ENCODE measurements at regions not wholly inside any gene's neighbourhood (a gene's known extent, or its start where the extent isn't known, plus 50 kb on each side); places are given as distances from the start of the nearest gene placed in this dataset.

DNA sequence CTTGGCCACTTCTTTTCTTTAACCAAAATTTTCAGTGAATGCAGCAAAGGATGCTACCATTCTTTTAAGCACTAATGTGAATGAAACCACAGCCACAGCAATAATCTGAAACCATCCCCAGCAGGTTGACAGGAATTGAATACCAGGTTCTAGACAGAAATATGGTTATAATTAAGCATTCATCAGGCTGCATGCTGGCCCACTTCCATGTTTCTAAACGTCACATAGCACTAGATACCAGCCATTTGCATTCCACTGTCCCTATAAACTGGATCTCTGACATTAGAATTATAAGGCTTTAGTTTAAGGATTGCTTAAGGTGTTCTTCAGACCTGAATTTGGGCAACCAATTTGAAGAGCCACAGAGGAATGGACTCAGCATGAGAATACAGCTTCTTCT lies 340.8 kb upstream of the KLF6 start:
- no peak for DNase-seq (ENCODE audit: low read depth)
- TF ChIP-seq, protein P1, sequence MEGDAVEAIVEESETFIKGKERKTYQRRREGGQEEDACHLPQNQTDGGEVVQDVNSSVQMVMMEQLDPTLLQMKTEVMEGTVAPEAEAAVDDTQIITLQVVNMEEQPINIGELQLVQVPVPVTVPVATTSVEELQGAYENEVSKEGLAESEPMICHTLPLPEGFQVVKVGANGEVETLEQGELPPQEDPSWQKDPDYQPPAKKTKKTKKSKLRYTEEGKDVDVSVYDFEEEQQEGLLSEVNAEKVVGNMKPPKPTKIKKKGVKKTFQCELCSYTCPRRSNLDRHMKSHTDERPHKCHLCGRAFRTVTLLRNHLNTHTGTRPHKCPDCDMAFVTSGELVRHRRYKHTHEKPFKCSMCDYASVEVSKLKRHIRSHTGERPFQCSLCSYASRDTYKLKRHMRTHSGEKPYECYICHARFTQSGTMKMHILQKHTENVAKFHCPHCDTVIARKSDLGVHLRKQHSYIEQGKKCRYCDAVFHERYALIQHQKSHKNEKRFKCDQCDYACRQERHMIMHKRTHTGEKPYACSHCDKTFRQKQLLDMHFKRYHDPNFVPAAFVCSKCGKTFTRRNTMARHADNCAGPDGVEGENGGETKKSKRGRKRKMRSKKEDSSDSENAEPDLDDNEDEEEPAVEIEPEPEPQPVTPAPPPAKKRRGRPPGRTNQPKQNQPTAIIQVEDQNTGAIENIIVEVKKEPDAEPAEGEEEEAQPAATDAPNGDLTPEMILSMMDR (conservative IDR thresholded peaks at IDR 0.05; ENCODE audit: low read depth, low read length), result no peak
- H3K4me3 ChIP-seq (ENCODE audit: low read depth, low read length), result no peak overlapping the region

DNA sequence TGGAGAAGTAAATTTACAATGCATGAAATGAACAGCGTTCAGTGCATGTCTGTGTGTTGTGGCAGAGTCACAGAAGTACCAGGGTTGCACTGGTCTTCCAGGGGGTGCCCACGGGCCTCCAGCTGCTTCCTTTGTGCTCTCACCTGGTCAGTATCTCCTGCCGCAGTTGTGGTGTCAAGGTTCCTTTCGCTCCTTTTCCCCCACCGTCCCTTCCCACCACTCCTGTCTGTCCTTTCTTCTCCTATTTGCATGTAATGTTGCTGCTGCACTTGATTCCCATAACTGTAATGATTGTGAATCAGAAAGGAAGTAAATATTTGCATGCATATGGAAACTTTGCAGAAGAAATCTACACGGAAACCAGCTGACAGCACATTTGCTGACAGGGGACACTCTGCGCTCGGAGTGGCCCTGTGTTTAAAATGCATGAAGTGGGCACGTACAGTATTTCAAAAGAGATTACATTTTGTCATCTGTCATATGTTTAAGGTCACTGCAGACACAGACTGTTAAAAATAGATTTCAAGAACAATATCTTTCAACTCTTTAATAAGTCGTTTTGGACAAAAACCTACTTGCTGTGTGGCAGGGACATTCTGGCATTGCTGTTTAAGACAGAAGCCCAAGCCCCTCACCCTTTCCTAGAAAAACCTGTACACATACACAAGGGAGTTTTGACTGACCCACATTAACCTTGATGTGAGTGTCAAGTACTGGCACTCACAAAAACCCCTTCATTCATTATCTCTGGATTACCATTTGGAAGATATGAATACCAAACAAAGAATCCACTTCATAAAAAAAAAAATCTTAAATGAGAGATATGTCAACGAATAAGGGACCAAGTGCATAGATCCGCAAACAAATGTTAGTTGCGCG lies 336.7 kb upstream of the KLF6 start:
- H3K4me3 ChIP-seq (ENCODE audit: low read depth, low read length), result no peak overlapping the region
- TF ChIP-seq, protein P1 (conservative IDR thresholded peaks at IDR 0.05; ENCODE audit: low read depth, low read length), result no peak
- no peak for DNase-seq (ENCODE audit: low read depth)

DNA sequence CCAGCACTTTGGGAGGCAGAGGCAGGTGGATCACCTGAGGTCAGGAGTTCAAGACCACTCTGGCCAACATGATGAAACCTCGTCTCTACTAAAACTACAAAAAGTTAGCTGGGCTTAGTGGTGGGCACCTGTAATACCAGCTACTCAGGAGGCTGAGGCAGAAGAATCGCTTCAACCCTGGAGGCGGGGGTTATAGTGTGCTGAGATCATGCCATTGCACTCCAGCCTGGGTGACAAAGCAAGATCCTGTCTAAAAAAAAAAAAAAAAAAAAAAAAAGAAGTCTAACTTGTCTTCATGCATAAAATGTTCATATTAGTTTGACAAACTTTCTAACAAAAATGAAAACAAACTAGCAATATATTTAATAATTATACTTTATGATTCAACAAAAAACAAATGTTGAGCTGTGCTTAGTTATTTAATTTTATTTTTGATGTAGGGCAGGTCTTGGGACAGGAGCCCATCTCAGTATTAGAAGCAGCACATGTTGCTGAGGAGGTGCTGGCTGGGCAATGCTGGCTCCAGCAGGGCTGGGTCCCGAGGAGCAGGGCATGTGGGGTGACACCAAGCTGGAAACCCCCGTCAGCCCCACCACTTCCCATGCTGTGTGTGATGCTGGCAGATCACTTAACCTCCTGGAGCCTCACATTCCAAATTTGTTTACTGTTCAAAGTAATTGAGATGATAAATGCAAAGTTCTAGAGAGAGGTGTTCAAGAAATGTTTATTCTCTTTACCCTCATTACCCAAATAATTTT lies 335.3 kb upstream of the KLF6 start:
- H3K4me3 ChIP-seq (ENCODE audit: low read depth, low read length), result no peak overlapping the region
- no peak for DNase-seq (ENCODE audit: low read depth)
- TF ChIP-seq, protein P1 (conservative IDR thresholded peaks at IDR 0.05; ENCODE audit: low read depth, low read length), result no peak

DNA sequence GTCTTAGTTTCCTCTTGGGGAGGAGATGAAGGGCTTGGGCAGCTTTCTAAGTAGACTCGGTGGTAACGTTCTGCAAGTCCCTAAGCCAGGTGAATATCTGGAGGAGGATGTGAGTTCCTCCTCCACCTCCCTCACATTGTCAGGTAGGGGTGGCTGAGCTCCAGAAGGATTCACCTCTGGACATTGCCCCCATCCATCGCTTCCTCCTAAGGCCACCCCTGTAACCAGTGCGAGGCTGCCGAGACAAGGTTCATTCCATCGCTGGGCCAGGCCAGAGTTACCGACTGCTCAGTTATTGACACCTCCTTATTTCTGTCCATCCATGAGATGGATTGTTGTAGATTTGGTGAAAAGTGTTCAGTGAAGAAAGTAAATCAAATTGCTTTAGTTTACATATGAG lies 334.1 kb upstream of the KLF6 start:
- no peak for DNase-seq (ENCODE audit: low read depth)
- H3K4me3 ChIP-seq (ENCODE audit: low read depth, low read length), result no peak overlapping the region
- TF ChIP-seq, protein P1 (conservative IDR thresholded peaks at IDR 0.05; ENCODE audit: low read depth, low read length), result no peak

DNA sequence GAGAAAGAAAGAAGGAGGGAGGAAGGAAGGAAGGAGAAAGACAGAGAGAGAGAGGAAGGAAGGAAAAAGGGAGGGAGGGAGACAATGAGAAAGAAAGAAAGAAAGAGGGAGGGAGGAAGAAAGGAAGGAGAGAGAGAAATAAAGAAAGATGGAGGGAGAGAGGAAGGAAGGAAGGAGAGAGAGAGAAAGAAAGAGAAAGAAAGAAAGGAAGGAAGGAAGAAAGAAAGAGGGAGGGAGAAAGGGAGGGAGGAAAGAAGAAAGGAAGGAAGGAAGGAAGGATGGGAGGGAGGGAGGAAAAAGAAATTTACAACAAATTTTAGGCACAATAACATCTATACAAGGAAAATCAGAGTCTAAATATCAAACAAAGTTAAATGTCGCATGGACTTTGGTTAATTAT lies 332.6 kb upstream of the KLF6 start:
- DNase-seq (ENCODE audit: low read depth), result no peak
- H3K4me3 ChIP-seq (ENCODE audit: low read depth, low read length), result no peak overlapping the region
- TF ChIP-seq, protein P1 (conservative IDR thresholded peaks at IDR 0.05; ENCODE audit: low read depth, low read length), result no peak

DNA sequence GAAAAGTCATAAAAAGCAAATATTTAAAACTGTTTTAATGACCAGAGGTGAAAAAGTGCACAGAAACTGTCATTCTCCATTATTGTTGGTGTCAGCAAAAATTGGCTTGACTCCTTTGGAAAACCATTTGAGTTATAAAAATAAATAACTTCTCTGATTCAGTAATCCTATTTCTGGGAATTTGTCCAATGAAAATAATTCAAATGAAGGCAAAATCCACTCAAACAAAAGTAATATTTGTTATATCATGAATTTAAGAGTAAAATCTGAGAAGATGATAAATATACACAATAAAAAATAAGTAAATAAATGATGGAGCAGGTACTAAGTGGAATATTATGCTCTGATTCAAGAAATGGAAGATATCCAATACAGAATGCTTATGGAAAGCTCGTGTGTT lies 326.6 kb upstream of the KLF6 start:
- TF ChIP-seq, protein P1 (conservative IDR thresholded peaks at IDR 0.05; ENCODE audit: low read depth, low read length), result no peak
- no peak for DNase-seq (ENCODE audit: low read depth)
- no peak overlapping the region for H3K4me3 ChIP-seq (ENCODE audit: low read depth, low read length)
